GM18498 (cell line): ENCODE measurements at regions not wholly inside any gene's neighbourhood (a gene's known extent, or its start where the extent isn't known, plus 50 kb on each side); places are given as distances from the start of the nearest gene placed in this dataset.

ENCODE experiments used
- ATAC-seq: cut with Tn5 transposase; IDR thresholded peaks from one replicate; pipeline ENCODE4 v1.9.1; 2021; ENCODE audit warnings: mild to moderate bottlenecking, moderate library complexity; ENCODE audit not compliant: unreplicated experiment

DNA sequence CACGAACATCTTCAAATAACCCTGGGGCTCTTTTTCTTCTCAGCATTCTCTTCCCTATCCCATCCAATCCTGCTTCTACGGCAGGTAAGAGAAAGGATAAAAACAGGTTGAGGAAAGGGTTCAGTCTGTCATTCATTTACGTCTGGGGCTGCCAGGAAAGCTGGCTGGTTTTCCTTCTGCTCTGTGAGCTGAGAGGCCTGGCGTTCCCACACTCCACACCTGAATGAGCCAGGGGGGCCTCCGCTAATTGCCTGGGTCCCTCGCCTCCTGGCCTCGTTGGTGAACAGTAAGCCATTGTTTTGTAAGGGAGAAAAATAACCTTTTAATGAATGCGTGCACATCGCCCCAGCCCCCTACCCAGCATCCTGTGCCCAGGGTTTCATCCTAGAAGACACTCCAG is 70.8 kb upstream of the SIM2 start:
- ATAC-seq = no peak

- ATAC-seq = no peak
These were observed 70.0 kb upstream of the SIM2 start for GRCh38 chr21:36628761-36629460.

GRCh38 chr21:36630485-36631206 is 68.3 kb upstream of the SIM2 start:
- ATAC-seq = no peak

DNA sequence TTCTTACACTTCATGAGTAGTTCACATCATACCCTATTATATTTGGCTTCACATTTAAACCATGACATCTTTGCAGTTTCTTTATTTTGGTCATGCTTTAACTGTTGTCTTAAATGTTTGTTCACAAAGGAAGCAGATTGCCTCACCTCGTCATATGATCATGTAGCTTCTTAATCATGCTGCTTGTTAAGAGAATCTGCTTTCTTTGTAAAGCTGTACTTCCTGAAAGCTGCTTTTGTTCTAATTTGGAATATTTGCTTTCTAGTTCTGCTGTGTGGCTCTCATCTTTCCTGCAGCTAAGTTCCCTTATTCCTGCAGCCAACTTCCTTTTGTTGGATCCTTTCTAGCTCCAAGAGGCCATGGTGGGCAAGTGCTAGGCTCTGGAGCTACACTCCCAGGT is 62.9 kb upstream of the SIM2 start:
- ATAC-seq = no peak

GRCh38 chr21:36636439-36636838 is 62.5 kb upstream of the SIM2 start:
- ATAC-seq = no peak

DNA sequence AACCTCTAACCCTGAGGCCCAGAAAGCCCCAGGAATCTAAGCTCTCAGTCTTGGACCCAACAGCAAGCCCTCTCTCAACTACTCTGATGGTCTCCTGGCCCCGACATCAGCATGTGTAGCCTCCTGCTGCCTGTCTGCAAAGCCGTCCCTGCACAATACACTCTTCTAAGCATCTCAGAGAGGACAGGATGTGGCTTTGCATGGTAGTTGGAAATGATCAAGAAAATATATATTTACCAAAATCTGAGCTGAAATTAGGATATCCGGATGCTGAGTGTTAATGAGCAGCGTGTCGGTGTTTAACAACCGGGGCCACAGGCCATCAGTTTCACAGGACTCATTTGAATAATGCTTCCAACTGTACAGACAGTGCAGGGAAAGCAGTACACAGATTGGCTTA is 59.1 kb upstream of the SIM2 start:
- no peak for ATAC-seq

DNA sequence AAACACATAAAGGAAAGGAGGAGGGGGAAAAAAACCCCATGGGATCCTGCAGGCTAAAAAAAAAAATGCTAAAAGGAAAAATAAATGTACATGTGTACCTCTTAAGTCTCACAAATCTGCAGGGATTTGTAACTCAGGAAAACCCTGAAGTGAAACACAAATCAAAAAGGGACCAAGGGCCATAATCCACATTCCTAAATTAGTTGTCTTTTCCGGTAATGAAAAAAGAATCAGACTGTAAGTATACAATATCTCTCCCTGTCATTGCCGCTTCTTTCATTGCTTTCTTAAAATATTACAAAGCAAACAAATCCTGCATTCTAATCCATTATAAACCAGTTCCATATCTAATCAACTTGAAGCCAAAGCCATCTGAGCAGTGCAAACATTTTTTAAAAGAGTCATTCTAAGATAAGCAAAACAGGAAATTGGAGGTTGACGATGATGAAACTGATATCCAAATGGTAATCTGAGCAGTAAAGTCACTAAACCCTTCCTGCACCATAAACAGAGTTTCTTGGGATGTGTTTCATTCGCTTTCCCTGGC is 58.7 kb upstream of the SIM2 start:
- ATAC-seq = no peak

- no peak for ATAC-seq
These were observed 58.1 kb upstream of the SIM2 start for GRCh38 chr21:36640721-36641244.

- ATAC-seq = no peak
These were observed 57.6 kb upstream of the SIM2 start for GRCh38 chr21:36641346-36641745.

DNA sequence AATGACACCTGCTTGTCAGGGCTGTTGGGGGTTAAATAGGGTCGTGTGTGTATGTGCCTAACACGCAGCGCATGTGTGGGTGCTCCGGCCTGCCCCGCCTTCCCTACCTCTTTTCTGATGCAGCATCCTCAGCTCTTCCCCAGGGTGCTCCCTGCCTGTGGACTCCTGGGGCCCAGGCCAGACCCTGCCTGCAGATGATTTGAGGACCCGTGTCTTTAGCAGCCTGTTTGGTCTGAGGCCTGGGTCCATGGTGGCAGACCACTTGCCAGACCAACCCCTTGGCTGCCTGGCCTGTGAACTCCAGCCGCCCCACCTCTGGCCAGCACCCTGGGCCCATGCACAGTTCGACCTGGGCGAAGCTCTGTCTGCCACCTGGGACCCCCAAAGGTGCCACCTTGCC is 57.0 kb upstream of the SIM2 start:
- no peak for ATAC-seq

GRCh38 chr21:36642777-36643176 is 56.1 kb upstream of the SIM2 start:
- ATAC-seq = no peak

GRCh38 chr21:36643374-36644250 is 55.3 kb upstream of the SIM2 start:
- no peak for ATAC-seq

DNA sequence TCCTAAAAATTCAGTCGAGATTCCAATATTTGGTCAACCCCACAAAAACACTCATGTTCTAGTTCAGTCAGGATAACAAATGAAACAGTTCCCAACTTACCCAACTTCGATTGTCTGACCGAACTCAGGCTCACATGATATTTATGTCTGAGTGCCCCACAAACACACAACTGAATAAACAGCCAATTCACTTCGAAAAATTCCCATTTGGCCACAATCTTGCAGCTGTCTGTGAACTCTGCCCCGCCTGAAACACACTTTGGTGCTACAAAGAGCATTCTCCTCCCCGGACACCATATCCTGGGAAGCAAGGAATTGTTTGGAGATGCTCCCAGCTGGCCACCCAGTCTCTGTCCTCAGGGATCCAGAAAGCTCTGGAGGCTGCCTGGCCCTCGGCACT is 52.9 kb upstream of the SIM2 start:
- ATAC-seq = no peak

- no peak for ATAC-seq
These were observed 52.3 kb upstream of the SIM2 start for GRCh38 chr21:36646645-36647044.

- no peak for ATAC-seq
These were observed 51.4 kb upstream of the SIM2 start for GRCh38 chr21:36647279-36648093.
